B cell (primary cell): ENCODE measurements at regions not wholly inside any gene's neighbourhood (a gene's known extent, or its start where the extent isn't known, plus 50 kb on each side); places are given as distances from the start of the nearest gene placed in this dataset.

ENCODE experiments used
- ATAC-seq: fragments of 200-7000 bp; cut with Tn5 transposase; one replicate; pipeline ENCODE4 v1.10.0; 2021; ENCODE audit warnings: low read depth, mild to moderate bottlenecking, moderate number of reproducible peaks, moderate library complexity
- CTCF ChIA-PET: fragments of 350-600 bp; sonication (Branson Sonifier 250); formaldehyde crosslinking; loops from one replicate; lab custom pipeline; 2021; ENCODE audit warnings: antibody characterized with exemption, inconsistent platforms; lab: Charles Lee
- POLR2A ChIA-PET: fragments of 350-600 bp; sonication (Branson Sonifier 250); formaldehyde crosslinking; loops from one replicate; lab custom pipeline; 2021; ENCODE audit warnings: antibody characterized with exemption; lab: Charles Lee
- DNase-seq: peaks from one replicate; pipeline ENCODE4 v3.0.0; 2013
- H2AFZ ChIP-seq: 2 replicates; pipeline ENCODE4 v1.6.1; 2012; ENCODE audit warnings: mild to moderate bottlenecking, low read depth, low read length; ENCODE audit not compliant: insufficient read depth, poor library complexity, severe bottlenecking
- H3K27ac ChIP-seq, 2 donors: 1 replicate in 1 of 2; 2 replicates in 1 of 2; pipeline ENCODE4 v1.5.1; 2012 to 2013; ENCODE audit warnings: low read length in 2 of 2, mild to moderate bottlenecking in 2 of 2, moderate library complexity in 1 of 2
- H3K27me3 ChIP-seq, 4 experiments: fragments of 200-600 bp in 1 of 4; sonication (generic) in 1 of 4; replicated peaks in 1 of 4; 1 replicate in 2 of 4; 2 replicates in 2 of 4; pipeline versions ENCODE4 v1.6.1 to v1.7.0; 2013 to 2016; ENCODE audit warnings: low read length in 3 of 4, mild to moderate bottlenecking in 2 of 4, mixed read lengths in 1 of 4, moderate library complexity in 1 of 4; ENCODE audit not compliant: insufficient read depth in 4 of 4, control insufficient read depth in 3 of 4; ENCODE audit errors: control extremely low read depth in 1 of 4
- H3K36me3 ChIP-seq, 2 experiments: replicated peaks in 1 of 2; 1 replicate in 1 of 2; 2 replicates in 1 of 2; pipeline versions ENCODE4 v1.6.1 to v1.7.1; 2013; ENCODE audit warnings: low read length in 1 of 2; ENCODE audit not compliant: insufficient read depth in 2 of 2, control insufficient read depth in 1 of 2; ENCODE audit errors: control extremely low read depth in 1 of 2, extremely low read depth in 1 of 2
- H3K4me1 ChIP-seq, 2 donors: fragments of 200-600 bp in 1 of 2; sonication (generic) in 1 of 2; 1 replicate in 1 of 2; 2 replicates in 1 of 2; pipeline versions ENCODE4 v1.5.1 to v1.6.1; 2013 to 2017; ENCODE audit warnings: low read length in 2 of 2; ENCODE audit not compliant: control insufficient read depth in 2 of 2, insufficient read depth in 2 of 2
- H3K4me2 ChIP-seq: replicated peaks from 2 replicates; pipeline ENCODE3; 2012; ENCODE audit warnings: mild to moderate bottlenecking, low read depth, low read length; ENCODE audit not compliant: poor library complexity, severe bottlenecking
- H3K4me3 ChIP-seq, 5 experiments: fragments of 200-600 bp in 1 of 5; sonication (generic) in 1 of 5; 1 replicate in 3 of 5; 2 replicates in 2 of 5; pipeline versions ENCODE4 v1.5.1 to v1.7.0; 2011 to 2016; ENCODE audit warnings: low read length in 4 of 5, mild to moderate bottlenecking in 4 of 5, low read depth in 2 of 5, control low read depth in 1 of 5, moderate library complexity in 1 of 5; ENCODE audit not compliant: insufficient read depth in 1 of 5; ENCODE audit errors: control extremely low read depth in 1 of 5, extremely low read depth in 1 of 5
- H3K79me2 ChIP-seq: fragments of 200-600 bp; sonication (generic); one replicate; pipeline ENCODE4 v1.6.0; 2016; ENCODE audit warnings: low read length; ENCODE audit not compliant: control insufficient read depth, insufficient read depth
- H3K9ac ChIP-seq: fragments of 200-600 bp; sonication (generic); 2 replicates; pipeline ENCODE4 v1.6.1; 2017; ENCODE audit warnings: mild to moderate bottlenecking, low read length, moderate library complexity
- H3K9me3 ChIP-seq, 3 donors: one replicate each; pipeline versions ENCODE4 v1.6.1 to v1.7.1; 2013; ENCODE audit warnings: low read length in 2 of 3; ENCODE audit not compliant: control insufficient read depth in 2 of 3, insufficient read depth in 1 of 3; ENCODE audit errors: control extremely low read depth in 1 of 3
- H4K20me1 ChIP-seq: 2 replicates; pipeline ENCODE4 v1.6.0; 2012; ENCODE audit warnings: mild to moderate bottlenecking, low read length; ENCODE audit not compliant: insufficient read depth, control insufficient read depth, poor library complexity, severe bottlenecking
- H3K27ac Mint-ChIP-seq: one replicate; pipeline ENCODE4 v1.8.0; 2021; ENCODE audit warnings: mixed read lengths
- H3K27me3 Mint-ChIP-seq: one replicate; pipeline ENCODE4 v1.8.0; 2021; ENCODE audit warnings: mixed read lengths
- H3K4me1 Mint-ChIP-seq: one replicate; pipeline ENCODE4 v1.8.0; 2021; ENCODE audit warnings: mixed read lengths
- H3K4me3 Mint-ChIP-seq: one replicate; pipeline ENCODE4 v1.8.0; 2021; ENCODE audit warnings: mixed read lengths
- H3K9me3 Mint-ChIP-seq: one replicate; pipeline ENCODE4 v1.8.0; 2022; ENCODE audit warnings: mixed read lengths; ENCODE audit not compliant: insufficient read depth
- EZH2 ChIP-seq: IDR thresholded peaks from 2 replicates; pipeline ENCODE4 v1.6.1; 2012; ENCODE audit warnings: borderline replicate concordance, low read depth, mild to moderate bottlenecking, moderate library complexity, low read length; ENCODE audit not compliant: insufficient read depth, poor library complexity, severe bottlenecking
- WGBS: methylation state at CpG from one replicate; pipeline ENCODE4 v1.1.5; 2013; ENCODE audit warnings: missing lambda C conversion rate; ENCODE audit not compliant: insufficient coverage; 5-methylcytosine and 5-hydroxymethylcytosine counted together
- intact Hi-C: fragments of 100-400 bp; cut with micrococcal nuclease; formaldehyde crosslinking; loops from one replicate; pipeline ENCODE4 v1.10.0; 2022
- TF ChIP-seq, protein P1 (sequence below): fragments of 200-600 bp; IDR thresholded peaks from one replicate; pipeline ENCODE4 v1.8.0; 2022; ENCODE audit warnings: antibody characterized with exemption, mild to moderate bottlenecking

DNA sequence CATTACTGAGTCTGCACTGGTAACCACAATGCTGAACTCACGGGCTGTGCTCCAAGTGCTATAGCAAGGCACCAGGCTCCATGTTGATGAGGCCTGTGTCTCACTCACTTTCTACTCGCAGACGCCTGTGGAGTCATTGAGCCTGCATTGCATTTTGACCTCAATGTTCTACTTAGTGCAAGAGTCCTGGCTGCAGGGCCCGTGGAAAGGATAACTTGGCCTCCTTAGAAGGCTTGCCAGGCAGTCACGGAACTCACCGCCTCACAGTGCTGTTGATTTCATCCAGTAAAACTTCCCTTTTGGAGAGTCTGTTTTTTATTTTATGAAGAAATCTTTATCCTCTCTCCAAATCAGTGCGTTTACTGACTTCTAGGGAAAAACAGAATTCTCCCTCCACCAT, 290.4 kb downstream of the RNF144A start:
- no peaks in the 10 kb centered on the region for H3K27me3 Mint-ChIP-seq
- ChIA-PET POLR2A (no interaction called here), CTCF (no interaction called here)
- no peaks in the 10 kb centered on the region for H3K4me1 Mint-ChIP-seq
- H3K4me3 Mint-ChIP-seq = no peak overlapping the region
- DNase-seq (no peak), ATAC-seq (no peak)
- no peak overlapping the region for H3K9ac ChIP-seq
- intact Hi-C loops = no loop called here
- no peak overlapping the region for H3K27ac ChIP-seq
- H3K9me3 Mint-ChIP-seq = no peaks in the 10 kb centered on the region
- H4K20me1 ChIP-seq = no peaks in the 10 kb centered on the region
- H3K4me2 ChIP-seq = no peak overlapping the region
- H3K36me3 ChIP-seq = no peaks in the 10 kb centered on the region
- 92% methylated on average over 4 of the region's 7 CpGs for WGBS
- H2AFZ ChIP-seq = no peak overlapping the region
- TF ChIP-seq EZH2 = no peak
- TF ChIP-seq, protein P1, sequence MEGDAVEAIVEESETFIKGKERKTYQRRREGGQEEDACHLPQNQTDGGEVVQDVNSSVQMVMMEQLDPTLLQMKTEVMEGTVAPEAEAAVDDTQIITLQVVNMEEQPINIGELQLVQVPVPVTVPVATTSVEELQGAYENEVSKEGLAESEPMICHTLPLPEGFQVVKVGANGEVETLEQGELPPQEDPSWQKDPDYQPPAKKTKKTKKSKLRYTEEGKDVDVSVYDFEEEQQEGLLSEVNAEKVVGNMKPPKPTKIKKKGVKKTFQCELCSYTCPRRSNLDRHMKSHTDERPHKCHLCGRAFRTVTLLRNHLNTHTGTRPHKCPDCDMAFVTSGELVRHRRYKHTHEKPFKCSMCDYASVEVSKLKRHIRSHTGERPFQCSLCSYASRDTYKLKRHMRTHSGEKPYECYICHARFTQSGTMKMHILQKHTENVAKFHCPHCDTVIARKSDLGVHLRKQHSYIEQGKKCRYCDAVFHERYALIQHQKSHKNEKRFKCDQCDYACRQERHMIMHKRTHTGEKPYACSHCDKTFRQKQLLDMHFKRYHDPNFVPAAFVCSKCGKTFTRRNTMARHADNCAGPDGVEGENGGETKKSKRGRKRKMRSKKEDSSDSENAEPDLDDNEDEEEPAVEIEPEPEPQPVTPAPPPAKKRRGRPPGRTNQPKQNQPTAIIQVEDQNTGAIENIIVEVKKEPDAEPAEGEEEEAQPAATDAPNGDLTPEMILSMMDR = no peak
- H3K79me2 ChIP-seq = no peaks in the 10 kb centered on the region
- H3K4me3 ChIP-seq = no peak overlapping the region
- H3K4me1 ChIP-seq = no peaks in the 10 kb centered on the region
- no peaks in the 10 kb centered on the region for H3K9me3 ChIP-seq
- no peak overlapping the region for H3K27ac Mint-ChIP-seq
- H3K27me3 ChIP-seq = no peaks in the 10 kb centered on the region

- Histone ChIP-seq H3K4me3 (no peak overlapping the region), H3K27ac (no peak overlapping the region), H4K20me1 (no peaks in the 10 kb centered on the region), H3K36me3 (no peaks in the 10 kb centered on the region), H2AFZ (no peak overlapping the region), H3K79me2 (no peaks in the 10 kb centered on the region), H3K9ac (no peak overlapping the region), H3K4me1 (no peaks in the 10 kb centered on the region), H3K9me3 (no peaks in the 10 kb centered on the region), H3K27me3 (no peaks in the 10 kb centered on the region), H3K4me2 (no peak overlapping the region)
- Mint-ChIP-seq H3K9me3 (no peaks in the 10 kb centered on the region), H3K4me1 (no peaks in the 10 kb centered on the region), H3K4me3 (no peak overlapping the region), H3K27me3 (no peaks in the 10 kb centered on the region), H3K27ac (no peak overlapping the region)
- DNase-seq = no peak
- ChIA-PET CTCF (no interaction called here), POLR2A (no interaction called here)
- TF ChIP-seq, protein P1 = no peak
- no peak for TF ChIP-seq EZH2
- WGBS = 88% methylated on average over 4 of the region's 5 CpGs
- intact Hi-C loops = no loop called here
- no peak for ATAC-seq
Measured at GRCh38 chr2:7209757-7210555, 292.7 kb downstream of the RNF144A start.
